PC-9 (cell line): ENCODE measurements at regions not wholly inside any gene's neighbourhood (a gene's known extent, or its start where the extent isn't known, plus 50 kb on each side); places are given as distances from the start of the nearest gene placed in this dataset.

ENCODE experiments used
- EZH2 ChIP-seq: fragments of 200-600 bp; sonication (generic); IDR thresholded peaks from 2 replicates; pipeline ENCODE4 v1.8.0; 2017; ENCODE audit warnings: antibody characterized with exemption, low read depth
- TF ChIP-seq, protein P1 (sequence below): fragments of 200-600 bp; sonication (generic); conservative IDR thresholded peaks from 2 replicates; pipeline ENCODE4 v1.6.1; 2017; ENCODE audit warnings: mixed run types, antibody characterized with exemption, mild to moderate bottlenecking, moderate library complexity

DNA sequence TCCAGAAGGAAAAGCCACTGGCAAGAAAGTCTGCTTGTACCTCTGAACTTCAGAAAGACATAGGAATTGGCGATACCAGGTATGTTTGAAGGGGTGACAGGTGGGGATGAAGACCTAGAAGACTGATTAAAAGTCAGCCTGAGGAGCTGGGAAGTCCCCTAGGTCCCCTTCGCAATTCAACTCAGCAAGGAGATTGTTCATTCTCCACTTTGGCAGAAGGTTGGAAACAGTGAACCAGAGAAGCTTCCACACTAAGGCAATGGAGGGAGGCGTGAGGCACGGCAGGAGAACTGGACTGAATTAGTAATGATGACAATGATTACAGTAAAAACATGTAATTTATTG lies 240.3 kb upstream of the TMPO start:
- TF ChIP-seq EZH2: no peak
- TF ChIP-seq, protein P1, sequence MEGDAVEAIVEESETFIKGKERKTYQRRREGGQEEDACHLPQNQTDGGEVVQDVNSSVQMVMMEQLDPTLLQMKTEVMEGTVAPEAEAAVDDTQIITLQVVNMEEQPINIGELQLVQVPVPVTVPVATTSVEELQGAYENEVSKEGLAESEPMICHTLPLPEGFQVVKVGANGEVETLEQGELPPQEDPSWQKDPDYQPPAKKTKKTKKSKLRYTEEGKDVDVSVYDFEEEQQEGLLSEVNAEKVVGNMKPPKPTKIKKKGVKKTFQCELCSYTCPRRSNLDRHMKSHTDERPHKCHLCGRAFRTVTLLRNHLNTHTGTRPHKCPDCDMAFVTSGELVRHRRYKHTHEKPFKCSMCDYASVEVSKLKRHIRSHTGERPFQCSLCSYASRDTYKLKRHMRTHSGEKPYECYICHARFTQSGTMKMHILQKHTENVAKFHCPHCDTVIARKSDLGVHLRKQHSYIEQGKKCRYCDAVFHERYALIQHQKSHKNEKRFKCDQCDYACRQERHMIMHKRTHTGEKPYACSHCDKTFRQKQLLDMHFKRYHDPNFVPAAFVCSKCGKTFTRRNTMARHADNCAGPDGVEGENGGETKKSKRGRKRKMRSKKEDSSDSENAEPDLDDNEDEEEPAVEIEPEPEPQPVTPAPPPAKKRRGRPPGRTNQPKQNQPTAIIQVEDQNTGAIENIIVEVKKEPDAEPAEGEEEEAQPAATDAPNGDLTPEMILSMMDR: no peak
